ENCODE measurements at regions not wholly inside any gene's neighbourhood (a gene's known extent, or its start where the extent isn't known, plus 50 kb on each side); places are given as distances from the start of the nearest gene placed in this dataset.
A peak's percentile ranks its signal among the peaks of the same experiment; 100 is the strongest.
"Not testable (repeated sequence)": the region's sequence is repeated elsewhere in the genome, so short reads cannot be mapped to it uniquely, and the experiment has no call there.

- peak; percentile 74 to 85 for DNase-seq
These were observed 286.9 kb downstream of the TMX3 start for GRCh38 chr18:68427951-68428401.

GRCh38 chr18:68426731-68427315 lies 288.1 kb downstream of the TMX3 start:
- DNase-seq = no peak

GRCh38 chr18:68418881-68419280 lies 296.0 kb downstream of the TMX3 start:
- no peak for DNase-seq

GRCh38 chr18:68418226-68418868 lies 296.6 kb downstream of the TMX3 start:
- DNase-seq = no peak

- no peak for DNase-seq
These were observed 297.1 kb downstream of the TMX3 start for GRCh38 chr18:68417826-68418225.

- DNase-seq = no peak
These were observed 297.6 kb downstream of the TMX3 start for GRCh38 chr18:68417166-68417799.

GRCh38 chr18:68414407-68414806 lies 300.5 kb downstream of the TMX3 start:
- no peak for DNase-seq

GRCh38 chr18:68409576-68409975 lies 305.3 kb downstream of the TMX3 start:
- no peak for DNase-seq

GRCh38 chr18:68406761-68407160 lies 308.1 kb downstream of the TMX3 start:
- DNase-seq = no peak

GRCh38 chr18:68402784-68403183 lies 312.1 kb downstream of the TMX3 start:
- no peak for DNase-seq

- no peak for DNase-seq
These were observed 314.0 kb downstream of the TMX3 start for GRCh38 chr18:68400889-68401288.

GRCh38 chr18:68399721-68400120 lies 315.2 kb downstream of the TMX3 start:
- DNase-seq = no peak

- no peak for DNase-seq
These were observed 317.5 kb downstream of the TMX3 start for GRCh38 chr18:68397241-68398035.

GRCh38 chr18:68394705-68395104 lies 320.2 kb downstream of the TMX3 start:
- no peak for DNase-seq

- no peak for DNase-seq
These were observed 323.1 kb downstream of the TMX3 start for GRCh38 chr18:68391801-68392200.

GRCh38 chr18:68387246-68387645 lies 327.7 kb downstream of the TMX3 start:
- DNase-seq = no peak

- not testable (repeated sequence) for DNase-seq
These were observed 330.9 kb downstream of the TMX3 start for GRCh38 chr18:68383979-68384378.

GRCh38 chr18:68376926-68377325 lies 338.0 kb downstream of the TMX3 start:
- no peak for DNase-seq

- no peak for DNase-seq
These were observed 352.0 kb downstream of the TMX3 start for GRCh38 chr18:68362907-68363306.

GRCh38 chr18:68355637-68356036 lies 359.3 kb downstream of the TMX3 start:
- no peak for DNase-seq

- DNase-seq = no peak
These were observed 360.7 kb downstream of the TMX3 start for GRCh38 chr18:68354176-68354575.

- DNase-seq = no peak
These were observed 372.8 kb downstream of the TMX3 start for GRCh38 chr18:68342039-68342659.

GRCh38 chr18:68340606-68341005 lies 374.3 kb downstream of the TMX3 start:
- no peak for DNase-seq
